ENCODE measurements at regions not wholly inside any gene's neighbourhood (a gene's known extent, or its start where the extent isn't known, plus 50 kb on each side); places are given as distances from the start of the nearest gene placed in this dataset.

DNA sequence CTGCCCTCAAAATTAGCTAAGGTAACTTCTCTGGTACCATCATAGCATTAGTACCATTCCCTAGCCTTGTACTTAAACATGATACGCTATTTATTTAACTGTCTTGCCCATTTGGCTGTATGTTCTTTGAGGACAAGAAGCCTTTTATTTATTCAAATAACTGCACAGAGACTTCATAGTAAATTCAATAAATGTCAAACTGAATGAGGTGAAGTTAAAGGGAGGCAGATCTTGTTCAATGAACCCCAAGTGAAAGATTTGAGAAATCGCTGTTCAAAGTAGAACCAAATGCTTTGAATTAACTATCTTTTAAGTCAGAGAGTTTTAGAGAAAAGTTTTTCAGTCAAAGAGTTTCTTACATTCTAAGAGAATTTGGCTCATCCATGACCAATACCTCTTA is 203.6 kb downstream of the GXYLT1 start (continued):
- TF ChIP-seq EGR1 (conservative IDR thresholded peaks at IDR 0.05): no peak

GRCh38 chr12:41940571-41940970 is 204.1 kb downstream of the GXYLT1 start:
- no TSS peak for BruUV-seq (replicated peaks)
- ChIA-PET CTCF (ENCODE audit: low intra/inter-chr PET ratio) (no interaction called here), POLR2A (interaction anchor here (0.7 to 0.9 kb wide), 2 partner anchors 15 to 24 kb away, joined by 3 to 4 read pairs; no protein-coding TSS in a partner anchor)
- in situ Hi-C loops (cut with MboI) (no loop called here), intact Hi-C loops (cut with micrococcal nuclease) (no loop called here)
- Histone ChIP-seq H3K27ac (ENCODE audit: extremely low read depth, low read depth, low read length) (no peak overlapping the region), H3K9me3 (replicated peaks; ENCODE audit: control insufficient read depth, insufficient read depth, low read depth, low read length) (no peaks in the 10 kb centered on the region), H3K9ac (ENCODE audit: insufficient read depth in 1 of 2, low read depth in 2 of 2, low read length in 2 of 2) (no peak overlapping the region), H3K27me3 (ENCODE audit: control insufficient read depth in 2 of 2, insufficient read depth in 2 of 2, low read length in 2 of 2) (no peaks in the 10 kb centered on the region), H4K20me1 (replicated peaks; ENCODE audit: control insufficient read depth, insufficient read depth, low read length) (no peaks in the 10 kb centered on the region), H3K79me2 (ENCODE audit: control insufficient read depth, insufficient read depth, low read length) (no peaks in the 10 kb centered on the region), H2AFZ (ENCODE audit: low read depth, low read length) (no peak overlapping the region), H3K9me1 (ENCODE audit: control insufficient read depth, insufficient read depth, low read length) (no peaks in the 10 kb centered on the region), H3K4me1 (replicated peaks in 1 of 2; ENCODE audit: control insufficient read depth in 2 of 2, insufficient read depth in 2 of 2, low read length in 2 of 2) (no peaks in the 10 kb centered on the region), H3K4me2 (ENCODE audit: insufficient read depth, low read length) (no peak overlapping the region), H3K36me3 (ENCODE audit: control insufficient read depth, insufficient read depth, low read length) (no peaks in the 10 kb centered on the region), H3K4me3 (no peak overlapping the region)
- DNase-seq (ENCODE audit: extremely low read depth in 1 of 4, low spot score in 3 of 4) (no peak), FAIRE-seq (no peak), ATAC-seq (no peak)
- 0% methylated on average over 1 of the region's 1 CpG for WGBS (ENCODE audit: insufficient coverage, low coverage, missing lambda C conversion rate)
- TF ChIP-seq HEY1 (CRISPR knock-in tag; IDR thresholded peaks at IDR 0.05; ENCODE audit: borderline replicate concordance): no peak
- TF ChIP-seq, protein P1, sequence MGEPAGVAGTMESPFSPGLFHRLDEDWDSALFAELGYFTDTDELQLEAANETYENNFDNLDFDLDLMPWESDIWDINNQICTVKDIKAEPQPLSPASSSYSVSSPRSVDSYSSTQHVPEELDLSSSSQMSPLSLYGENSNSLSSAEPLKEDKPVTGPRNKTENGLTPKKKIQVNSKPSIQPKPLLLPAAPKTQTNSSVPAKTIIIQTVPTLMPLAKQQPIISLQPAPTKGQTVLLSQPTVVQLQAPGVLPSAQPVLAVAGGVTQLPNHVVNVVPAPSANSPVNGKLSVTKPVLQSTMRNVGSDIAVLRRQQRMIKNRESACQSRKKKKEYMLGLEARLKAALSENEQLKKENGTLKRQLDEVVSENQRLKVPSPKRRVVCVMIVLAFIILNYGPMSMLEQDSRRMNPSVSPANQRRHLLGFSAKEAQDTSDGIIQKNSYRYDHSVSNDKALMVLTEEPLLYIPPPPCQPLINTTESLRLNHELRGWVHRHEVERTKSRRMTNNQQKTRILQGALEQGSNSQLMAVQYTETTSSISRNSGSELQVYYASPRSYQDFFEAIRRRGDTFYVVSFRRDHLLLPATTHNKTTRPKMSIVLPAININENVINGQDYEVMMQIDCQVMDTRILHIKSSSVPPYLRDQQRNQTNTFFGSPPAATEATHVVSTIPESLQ (CRISPR knock-in tag; IDR thresholded peaks at IDR 0.05): no peak
- no peak for TF ChIP-seq ZNF551 (CRISPR knock-in tag; IDR thresholded peaks at IDR 0.05)
- TF ChIP-seq, protein P2, sequence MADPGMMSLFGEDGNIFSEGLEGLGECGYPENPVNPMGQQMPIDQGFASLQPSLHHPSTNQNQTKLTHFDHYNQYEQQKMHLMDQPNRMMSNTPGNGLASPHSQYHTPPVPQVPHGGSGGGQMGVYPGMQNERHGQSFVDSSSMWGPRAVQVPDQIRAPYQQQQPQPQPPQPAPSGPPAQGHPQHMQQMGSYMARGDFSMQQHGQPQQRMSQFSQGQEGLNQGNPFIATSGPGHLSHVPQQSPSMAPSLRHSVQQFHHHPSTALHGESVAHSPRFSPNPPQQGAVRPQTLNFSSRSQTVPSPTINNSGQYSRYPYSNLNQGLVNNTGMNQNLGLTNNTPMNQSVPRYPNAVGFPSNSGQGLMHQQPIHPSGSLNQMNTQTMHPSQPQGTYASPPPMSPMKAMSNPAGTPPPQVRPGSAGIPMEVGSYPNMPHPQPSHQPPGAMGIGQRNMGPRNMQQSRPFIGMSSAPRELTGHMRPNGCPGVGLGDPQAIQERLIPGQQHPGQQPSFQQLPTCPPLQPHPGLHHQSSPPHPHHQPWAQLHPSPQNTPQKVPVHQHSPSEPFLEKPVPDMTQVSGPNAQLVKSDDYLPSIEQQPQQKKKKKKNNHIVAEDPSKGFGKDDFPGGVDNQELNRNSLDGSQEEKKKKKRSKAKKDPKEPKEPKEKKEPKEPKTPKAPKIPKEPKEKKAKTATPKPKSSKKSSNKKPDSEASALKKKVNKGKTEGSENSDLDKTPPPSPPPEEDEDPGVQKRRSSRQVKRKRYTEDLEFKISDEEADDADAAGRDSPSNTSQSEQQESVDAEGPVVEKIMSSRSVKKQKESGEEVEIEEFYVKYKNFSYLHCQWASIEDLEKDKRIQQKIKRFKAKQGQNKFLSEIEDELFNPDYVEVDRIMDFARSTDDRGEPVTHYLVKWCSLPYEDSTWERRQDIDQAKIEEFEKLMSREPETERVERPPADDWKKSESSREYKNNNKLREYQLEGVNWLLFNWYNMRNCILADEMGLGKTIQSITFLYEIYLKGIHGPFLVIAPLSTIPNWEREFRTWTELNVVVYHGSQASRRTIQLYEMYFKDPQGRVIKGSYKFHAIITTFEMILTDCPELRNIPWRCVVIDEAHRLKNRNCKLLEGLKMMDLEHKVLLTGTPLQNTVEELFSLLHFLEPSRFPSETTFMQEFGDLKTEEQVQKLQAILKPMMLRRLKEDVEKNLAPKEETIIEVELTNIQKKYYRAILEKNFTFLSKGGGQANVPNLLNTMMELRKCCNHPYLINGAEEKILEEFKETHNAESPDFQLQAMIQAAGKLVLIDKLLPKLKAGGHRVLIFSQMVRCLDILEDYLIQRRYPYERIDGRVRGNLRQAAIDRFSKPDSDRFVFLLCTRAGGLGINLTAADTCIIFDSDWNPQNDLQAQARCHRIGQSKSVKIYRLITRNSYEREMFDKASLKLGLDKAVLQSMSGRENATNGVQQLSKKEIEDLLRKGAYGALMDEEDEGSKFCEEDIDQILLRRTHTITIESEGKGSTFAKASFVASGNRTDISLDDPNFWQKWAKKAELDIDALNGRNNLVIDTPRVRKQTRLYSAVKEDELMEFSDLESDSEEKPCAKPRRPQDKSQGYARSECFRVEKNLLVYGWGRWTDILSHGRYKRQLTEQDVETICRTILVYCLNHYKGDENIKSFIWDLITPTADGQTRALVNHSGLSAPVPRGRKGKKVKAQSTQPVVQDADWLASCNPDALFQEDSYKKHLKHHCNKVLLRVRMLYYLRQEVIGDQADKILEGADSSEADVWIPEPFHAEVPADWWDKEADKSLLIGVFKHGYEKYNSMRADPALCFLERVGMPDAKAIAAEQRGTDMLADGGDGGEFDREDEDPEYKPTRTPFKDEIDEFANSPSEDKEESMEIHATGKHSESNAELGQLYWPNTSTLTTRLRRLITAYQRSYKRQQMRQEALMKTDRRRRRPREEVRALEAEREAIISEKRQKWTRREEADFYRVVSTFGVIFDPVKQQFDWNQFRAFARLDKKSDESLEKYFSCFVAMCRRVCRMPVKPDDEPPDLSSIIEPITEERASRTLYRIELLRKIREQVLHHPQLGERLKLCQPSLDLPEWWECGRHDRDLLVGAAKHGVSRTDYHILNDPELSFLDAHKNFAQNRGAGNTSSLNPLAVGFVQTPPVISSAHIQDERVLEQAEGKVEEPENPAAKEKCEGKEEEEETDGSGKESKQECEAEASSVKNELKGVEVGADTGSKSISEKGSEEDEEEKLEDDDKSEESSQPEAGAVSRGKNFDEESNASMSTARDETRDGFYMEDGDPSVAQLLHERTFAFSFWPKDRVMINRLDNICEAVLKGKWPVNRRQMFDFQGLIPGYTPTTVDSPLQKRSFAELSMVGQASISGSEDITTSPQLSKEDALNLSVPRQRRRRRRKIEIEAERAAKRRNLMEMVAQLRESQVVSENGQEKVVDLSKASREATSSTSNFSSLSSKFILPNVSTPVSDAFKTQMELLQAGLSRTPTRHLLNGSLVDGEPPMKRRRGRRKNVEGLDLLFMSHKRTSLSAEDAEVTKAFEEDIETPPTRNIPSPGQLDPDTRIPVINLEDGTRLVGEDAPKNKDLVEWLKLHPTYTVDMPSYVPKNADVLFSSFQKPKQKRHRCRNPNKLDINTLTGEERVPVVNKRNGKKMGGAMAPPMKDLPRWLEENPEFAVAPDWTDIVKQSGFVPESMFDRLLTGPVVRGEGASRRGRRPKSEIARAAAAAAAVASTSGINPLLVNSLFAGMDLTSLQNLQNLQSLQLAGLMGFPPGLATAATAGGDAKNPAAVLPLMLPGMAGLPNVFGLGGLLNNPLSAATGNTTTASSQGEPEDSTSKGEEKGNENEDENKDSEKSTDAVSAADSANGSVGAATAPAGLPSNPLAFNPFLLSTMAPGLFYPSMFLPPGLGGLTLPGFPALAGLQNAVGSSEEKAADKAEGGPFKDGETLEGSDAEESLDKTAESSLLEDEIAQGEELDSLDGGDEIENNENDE (IDR thresholded peaks at IDR 0.05; ENCODE audit: low read depth, low read length): no peak

Measured in K562 (cell line).